ENCODE measurements at regions not wholly inside any gene's neighbourhood (a gene's known extent, or its start where the extent isn't known, plus 50 kb on each side); places are given as distances from the start of the nearest gene placed in this dataset.

GRCh38 chr6:93728150-93728549 lies 308.8 kb upstream of the EPHA7 start:
- H3K27ac Mint-ChIP-seq = peak overlapping the region; percentile 69
- TF ChIP-seq CTCF (IDR thresholded peaks at IDR 0.05; ENCODE audit: unreplicated experiment) = no peak
- no peak for DNase-seq (ENCODE audit: low spot score, unreplicated experiment)
- no peaks in the 10 kb centered on the region for H3K36me3 Mint-ChIP-seq (ENCODE audit: insufficient read depth)
- H3K4me3 Mint-ChIP-seq (ENCODE audit: low read depth) = no peak overlapping the region
- H3K27me3 Mint-ChIP-seq = no peaks in the 10 kb centered on the region
- peaks cover 8% of the 10 kb centered on the region for H3K9me3 Mint-ChIP-seq (ENCODE audit: low read depth)
- H3K4me1 Mint-ChIP-seq (ENCODE audit: low read depth) = peaks cover 29% of the 10 kb centered on the region

GRCh38 chr6:93727447-93727846 lies 308.1 kb upstream of the EPHA7 start:
- TF ChIP-seq CTCF (IDR thresholded peaks at IDR 0.05; ENCODE audit: unreplicated experiment) = no peak
- H3K36me3 Mint-ChIP-seq (ENCODE audit: insufficient read depth) = no peaks in the 10 kb centered on the region

GRCh38 chr6:93721386-93722048 lies 302.2 kb upstream of the EPHA7 start:
- TF ChIP-seq CTCF (IDR thresholded peaks at IDR 0.05; ENCODE audit: unreplicated experiment) = peak; percentile 54
- Mint-ChIP-seq H3K27ac (no peak overlapping the region), H3K4me3 (ENCODE audit: low read depth) (no peak overlapping the region), H3K27me3 (no peaks in the 10 kb centered on the region), H3K36me3 (ENCODE audit: insufficient read depth) (peaks cover 1% of the 10 kb centered on the region), H3K9me3 (ENCODE audit: low read depth) (peaks cover 5% of the 10 kb centered on the region), H3K4me1 (ENCODE audit: low read depth) (peaks cover 21% of the 10 kb centered on the region)
- no peak for DNase-seq (ENCODE audit: low spot score, unreplicated experiment)

More at GRCh38 chr6:93727447-93727846, 308.1 kb upstream of the EPHA7 start:
- peaks cover 33% of the 10 kb centered on the region for H3K4me1 Mint-ChIP-seq (ENCODE audit: low read depth)
- no peaks in the 10 kb centered on the region for H3K27me3 Mint-ChIP-seq
- H3K9me3 Mint-ChIP-seq (ENCODE audit: low read depth) = peaks cover 8% of the 10 kb centered on the region
- no peak for DNase-seq (ENCODE audit: low spot score, unreplicated experiment)
- peak overlapping the region; percentile 69 for H3K27ac Mint-ChIP-seq
- no peak overlapping the region for H3K4me3 Mint-ChIP-seq (ENCODE audit: low read depth)

- no peak overlapping the region for H3K27ac Mint-ChIP-seq
- H3K36me3 Mint-ChIP-seq (ENCODE audit: insufficient read depth) = no peaks in the 10 kb centered on the region
- peaks cover 29% of the 10 kb centered on the region for H3K9me3 Mint-ChIP-seq (ENCODE audit: low read depth)
- no peaks in the 10 kb centered on the region for H3K4me1 Mint-ChIP-seq (ENCODE audit: low read depth)
- H3K27me3 Mint-ChIP-seq = no peaks in the 10 kb centered on the region
- no peak for DNase-seq (ENCODE audit: low spot score, unreplicated experiment)
- no peak for TF ChIP-seq CTCF (IDR thresholded peaks at IDR 0.05; ENCODE audit: unreplicated experiment)
- no peak overlapping the region for H3K4me3 Mint-ChIP-seq (ENCODE audit: low read depth)
Measured at GRCh38 chr6:93713974-93714373, 294.6 kb upstream of the EPHA7 start.

- Mint-ChIP-seq H3K27ac (no peak overlapping the region), H3K36me3 (ENCODE audit: insufficient read depth) (peaks cover 2% of the 10 kb centered on the region), H3K4me1 (ENCODE audit: low read depth) (no peaks in the 10 kb centered on the region), H3K27me3 (no peaks in the 10 kb centered on the region), H3K9me3 (ENCODE audit: low read depth) (peaks cover 16% of the 10 kb centered on the region), H3K4me3 (ENCODE audit: low read depth) (no peak overlapping the region)
- no peak for DNase-seq (ENCODE audit: low spot score, unreplicated experiment)
- TF ChIP-seq CTCF (IDR thresholded peaks at IDR 0.05; ENCODE audit: unreplicated experiment) = no peak
Measured at GRCh38 chr6:93703431-93703830, 284.1 kb upstream of the EPHA7 start.

Data from progenitor cell of endocrine pancreas (in vitro differentiated cells).